Erythroblast (primary cell): ENCODE measurements at regions not wholly inside any gene's neighbourhood (a gene's known extent, or its start where the extent isn't known, plus 50 kb on each side); places are given as distances from the start of the nearest gene placed in this dataset.

Source experiments
- GATA1 ChIP-seq: IDR thresholded peaks from 2 replicates; pipeline ENCODE4 v1.6.1; 2011; ENCODE audit warnings: low read depth, mild to moderate bottlenecking, control low read depth, low read length, moderate library complexity
- POLR2A ChIP-seq: IDR thresholded peaks from 2 replicates; pipeline ENCODE4 v1.6.1; 2011; ENCODE audit warnings: mild to moderate bottlenecking, low read length

- TF ChIP-seq POLR2A (no peak), GATA1 (no peak)
Measured at GRCh38 chr2:8553643-8554042, 128.2 kb upstream of the ID2 start.
